ENCODE measurements at regions not wholly inside any gene's neighbourhood (a gene's known extent, or its start where the extent isn't known, plus 50 kb on each side); places are given as distances from the start of the nearest gene placed in this dataset.

DNA sequence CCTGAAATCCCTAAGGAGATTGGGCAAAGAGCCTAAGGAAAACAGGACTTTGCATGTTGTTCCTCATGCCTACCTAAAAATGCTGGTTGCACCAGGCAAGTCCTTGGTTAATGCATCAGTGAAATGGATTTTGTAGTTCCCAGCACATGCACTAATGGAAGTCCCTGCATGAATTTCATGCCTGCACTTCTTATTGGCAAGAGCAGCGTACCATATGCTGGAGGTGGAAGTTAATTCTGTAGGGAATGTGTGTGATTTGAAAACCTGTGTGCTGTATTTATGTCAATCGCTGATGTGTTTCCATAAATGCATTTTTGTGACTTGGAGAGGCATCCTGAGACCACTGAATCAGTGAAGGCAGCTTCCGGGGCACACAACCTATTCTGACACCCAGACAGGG lies 140.3 kb upstream of the MTNR1B start (continued):
- TF ChIP-seq, protein P1, sequence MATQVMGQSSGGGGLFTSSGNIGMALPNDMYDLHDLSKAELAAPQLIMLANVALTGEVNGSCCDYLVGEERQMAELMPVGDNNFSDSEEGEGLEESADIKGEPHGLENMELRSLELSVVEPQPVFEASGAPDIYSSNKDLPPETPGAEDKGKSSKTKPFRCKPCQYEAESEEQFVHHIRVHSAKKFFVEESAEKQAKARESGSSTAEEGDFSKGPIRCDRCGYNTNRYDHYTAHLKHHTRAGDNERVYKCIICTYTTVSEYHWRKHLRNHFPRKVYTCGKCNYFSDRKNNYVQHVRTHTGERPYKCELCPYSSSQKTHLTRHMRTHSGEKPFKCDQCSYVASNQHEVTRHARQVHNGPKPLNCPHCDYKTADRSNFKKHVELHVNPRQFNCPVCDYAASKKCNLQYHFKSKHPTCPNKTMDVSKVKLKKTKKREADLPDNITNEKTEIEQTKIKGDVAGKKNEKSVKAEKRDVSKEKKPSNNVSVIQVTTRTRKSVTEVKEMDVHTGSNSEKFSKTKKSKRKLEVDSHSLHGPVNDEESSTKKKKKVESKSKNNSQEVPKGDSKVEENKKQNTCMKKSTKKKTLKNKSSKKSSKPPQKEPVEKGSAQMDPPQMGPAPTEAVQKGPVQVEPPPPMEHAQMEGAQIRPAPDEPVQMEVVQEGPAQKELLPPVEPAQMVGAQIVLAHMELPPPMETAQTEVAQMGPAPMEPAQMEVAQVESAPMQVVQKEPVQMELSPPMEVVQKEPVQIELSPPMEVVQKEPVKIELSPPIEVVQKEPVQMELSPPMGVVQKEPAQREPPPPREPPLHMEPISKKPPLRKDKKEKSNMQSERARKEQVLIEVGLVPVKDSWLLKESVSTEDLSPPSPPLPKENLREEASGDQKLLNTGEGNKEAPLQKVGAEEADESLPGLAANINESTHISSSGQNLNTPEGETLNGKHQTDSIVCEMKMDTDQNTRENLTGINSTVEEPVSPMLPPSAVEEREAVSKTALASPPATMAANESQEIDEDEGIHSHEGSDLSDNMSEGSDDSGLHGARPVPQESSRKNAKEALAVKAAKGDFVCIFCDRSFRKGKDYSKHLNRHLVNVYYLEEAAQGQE (IDR thresholded peaks at IDR 0.05; ENCODE audit: low read depth, low read length) = no peak
- no peak for TF ChIP-seq NRF1 (IDR thresholded peaks at IDR 0.05; ENCODE audit: low read depth, low read length)
- TF ChIP-seq RFX5 (IDR thresholded peaks at IDR 0.05; ENCODE audit: low read length) = no peak
- no peak for TF ChIP-seq MEF2A (IDR thresholded peaks at IDR 0.05; ENCODE audit: borderline replicate concordance, low read depth)

DNA sequence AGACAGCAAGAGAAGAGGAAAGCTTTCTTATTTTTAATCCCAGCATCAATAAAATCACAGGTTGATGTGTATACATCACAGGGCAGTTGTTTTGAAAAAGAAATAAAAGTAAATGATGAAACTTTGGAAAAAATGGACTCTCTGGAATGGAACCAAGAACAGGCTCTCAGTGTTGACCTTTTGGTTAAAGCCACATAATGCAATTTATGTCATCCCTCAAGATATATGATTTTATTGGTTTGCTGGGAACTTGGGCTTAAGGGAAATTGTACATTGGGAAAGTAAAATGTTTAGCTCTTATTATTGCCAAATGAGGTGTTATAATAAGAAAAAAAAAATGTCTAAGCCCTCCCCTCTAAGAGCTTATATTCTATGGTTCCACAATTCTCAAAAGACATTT lies 139.8 kb upstream of the MTNR1B start:
- Histone ChIP-seq H3K27me3 (ENCODE audit: insufficient read depth) (no peaks in the 10 kb centered on the region), H2AFZ (ENCODE audit: low read depth) (no peak overlapping the region), H3F3A (replicated peaks; ENCODE audit: insufficient read depth) (no peaks in the 10 kb centered on the region), H3K4me3 (ENCODE audit: low read depth in 2 of 2, low read length in 1 of 2) (no peak overlapping the region), H3K9ac (no peak overlapping the region), H3K4me1 (ENCODE audit: control insufficient read depth in 1 of 2, insufficient read depth in 2 of 2, low read depth in 1 of 2, low read length in 1 of 2) (peaks cover 0 to 28% of the 10 kb centered on the region in 2 experiments; a peak in 3 of 4 replicates), H3K9me2 (no peaks in the 10 kb centered on the region), H4K20me1 (ENCODE audit: insufficient read depth) (no peaks in the 10 kb centered on the region), H3K36me3 (replicated peaks in 1 of 2; ENCODE audit: control insufficient read depth in 1 of 2, insufficient read depth in 2 of 2, low read length in 1 of 2) (no peaks in the 10 kb centered on the region), H3K4me2 (no peak overlapping the region), H3K79me2 (ENCODE audit: insufficient read depth) (no peaks in the 10 kb centered on the region), H3K27ac (ENCODE audit: low read depth in 2 of 2, low read length in 1 of 2) (peak overlapping the region in 1 of 2 experiments; percentile 96; a peak in 2 of 4 replicates), H3K9me3 (no peaks in the 10 kb centered on the region)
- ChIA-PET POLR2A (no interaction called here), CTCF (interaction anchor here (1.7 kb wide), 1 partner anchor 396 kb away, joined by 4 read pairs; no protein-coding TSS in a partner anchor)
- DNase-seq = no peak
- TF ChIP-seq USF1 (IDR thresholded peaks at IDR 0.05; ENCODE audit: borderline replicate concordance, low read depth) (no peak), FOXM1 (IDR thresholded peaks at IDR 0.05; ENCODE audit: low read depth) (no peak), SIN3A (IDR thresholded peaks at IDR 0.05; ENCODE audit: borderline replicate concordance, low read depth, low read length) (no peak), JUND (IDR thresholded peaks at IDR 0.05) (no peak), FOXJ3 (CRISPR knock-in tag; IDR thresholded peaks at IDR 0.05) (no peak), SMC3 (IDR thresholded peaks at IDR 0.05; ENCODE audit: low read depth, low read length) (no peak), FOSL2 (IDR thresholded peaks at IDR 0.05; ENCODE audit: borderline replicate concordance, low read depth) (no peak), RCOR1 (IDR thresholded peaks at IDR 0.05; ENCODE audit: low read length) (no peak), TEAD4 (IDR thresholded peaks at IDR 0.05; ENCODE audit: borderline replicate concordance, insufficient read depth) (no peak), CHD2 (IDR thresholded peaks at IDR 0.05; ENCODE audit: low read length, partially characterized antibody) (no peak), NFIC (IDR thresholded peaks at IDR 0.05; ENCODE audit: borderline replicate concordance) (no peak)
- TF ChIP-seq, protein P2, sequence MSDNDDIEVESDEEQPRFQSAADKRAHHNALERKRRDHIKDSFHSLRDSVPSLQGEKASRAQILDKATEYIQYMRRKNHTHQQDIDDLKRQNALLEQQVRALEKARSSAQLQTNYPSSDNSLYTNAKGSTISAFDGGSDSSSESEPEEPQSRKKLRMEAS (IDR thresholded peaks at IDR 0.05; ENCODE audit: low read depth) = no peak
- TF ChIP-seq, protein P3, sequence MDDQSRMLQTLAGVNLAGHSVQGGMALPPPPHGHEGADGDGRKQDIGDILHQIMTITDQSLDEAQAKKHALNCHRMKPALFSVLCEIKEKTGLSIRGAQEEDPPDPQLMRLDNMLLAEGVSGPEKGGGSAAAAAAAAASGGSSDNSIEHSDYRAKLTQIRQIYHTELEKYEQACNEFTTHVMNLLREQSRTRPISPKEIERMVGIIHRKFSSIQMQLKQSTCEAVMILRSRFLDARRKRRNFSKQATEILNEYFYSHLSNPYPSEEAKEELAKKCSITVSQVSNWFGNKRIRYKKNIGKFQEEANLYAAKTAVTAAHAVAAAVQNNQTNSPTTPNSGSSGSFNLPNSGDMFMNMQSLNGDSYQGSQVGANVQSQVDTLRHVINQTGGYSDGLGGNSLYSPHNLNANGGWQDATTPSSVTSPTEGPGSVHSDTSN (IDR thresholded peaks at IDR 0.05) = no peak

Measured in SK-N-SH (cell line).